ENCODE measurements at regions not wholly inside any gene's neighbourhood (a gene's known extent, or its start where the extent isn't known, plus 50 kb on each side); places are given as distances from the start of the nearest gene placed in this dataset.

DNA sequence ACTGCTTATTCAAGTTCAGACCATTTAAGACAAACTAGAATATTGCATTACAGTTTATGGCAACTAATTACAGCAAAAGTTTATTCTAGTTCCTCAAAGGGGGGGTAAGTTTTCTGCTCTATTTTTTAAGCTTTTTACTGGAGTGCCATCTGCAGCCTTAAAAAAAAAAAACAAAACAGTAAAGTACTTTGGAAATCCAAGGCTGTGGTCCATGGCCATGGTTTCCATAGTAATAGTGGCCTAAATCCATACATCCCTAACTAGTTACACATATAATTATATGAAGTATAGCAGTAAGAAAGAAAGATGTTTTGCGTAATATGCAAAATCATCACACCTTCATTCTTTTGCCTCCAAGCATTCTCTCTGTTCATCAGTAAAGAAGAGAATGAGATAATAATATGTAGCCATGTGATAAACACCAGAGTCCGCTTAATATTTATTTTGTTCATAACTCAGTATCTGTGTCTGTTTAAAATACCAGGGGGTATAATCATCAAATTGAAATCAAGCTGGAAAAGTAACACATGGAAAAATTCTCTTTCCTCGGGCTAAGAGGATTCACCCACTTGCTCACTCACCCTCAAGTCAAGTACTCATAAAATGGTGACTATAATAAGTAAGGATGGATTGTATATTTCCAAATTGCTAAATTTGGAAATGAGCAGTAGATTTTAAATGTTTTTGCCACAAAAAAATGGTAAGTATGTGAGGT lies 301.1 kb upstream of the RND3 start:
- Histone ChIP-seq H3K9ac (ENCODE audit: extremely low read depth, insufficient read length, low read length) (no peak overlapping the region), H3K9me3 (ENCODE audit: control insufficient read depth, low read depth, low read length) (no peaks in the 10 kb centered on the region), H4K91ac (ENCODE audit: insufficient read length, low read depth, low read length) (no peak overlapping the region), H3K4me2 (ENCODE audit: insufficient read depth, insufficient read length, low read length) (no peak overlapping the region), H3K79me1 (ENCODE audit: insufficient read depth, low read depth, low read length, poor library complexity, severe bottlenecking) (no peaks in the 10 kb centered on the region), H2AK5ac (ENCODE audit: insufficient read length, low read length) (no peak overlapping the region), H3K23me2 (ENCODE audit: insufficient read length, low read depth, low read length, poor library complexity, severe bottlenecking) (no peaks in the 10 kb centered on the region), H3K4me1 (ENCODE audit: insufficient read depth, low read length) (peaks cover 2% of the 10 kb centered on the region; the same call in 1 of the 2 replicates), H3K56ac (ENCODE audit: insufficient read length, low read depth, low read length) (no peak overlapping the region), H4K20me1 (ENCODE audit: control insufficient read depth, insufficient read depth, insufficient read length) (no peaks in the 10 kb centered on the region), H2BK5ac (ENCODE audit: insufficient read length, low read length) (no peak overlapping the region), H3K4ac (ENCODE audit: low read depth, low read length) (no peak overlapping the region), H3T11ph (ENCODE audit: low read length) (no peak overlapping the region), H4K5ac (ENCODE audit: insufficient read length, low read depth, low read length) (no peak overlapping the region), H3K27ac (ENCODE audit: insufficient read length, low read depth, low read length) (no peak overlapping the region), H2BK20ac (ENCODE audit: low read depth, low read length, poor library complexity, severe bottlenecking) (no peak overlapping the region), H2BK12ac (ENCODE audit: insufficient read length, low read depth, low read length) (no peak overlapping the region), H4K8ac (replicated peaks; ENCODE audit: insufficient read length, low read depth, low read length) (no peak overlapping the region), H3K23ac (ENCODE audit: insufficient read length, low read depth, low read length) (no peak overlapping the region), H2BK15ac (ENCODE audit: low read depth, low read length) (no peak overlapping the region), H3K18ac (ENCODE audit: insufficient read length, low read depth, low read length) (no peak overlapping the region), H3K79me2 (ENCODE audit: insufficient read depth, low read length) (no peaks in the 10 kb centered on the region), H2AFZ (ENCODE audit: low read length) (no peak overlapping the region), H3K27me3 (ENCODE audit: insufficient read depth, low read length) (no peaks in the 10 kb centered on the region), H3K14ac (ENCODE audit: insufficient read depth, low read length) (no peak overlapping the region), H2BK120ac (ENCODE audit: low read depth, low read length, poor library complexity, severe bottlenecking) (no peak overlapping the region)
- no CpG with 5 or more reads among the region's 3 CpGs for WGBS (ENCODE audit: extremely low coverage, insufficient read length, low lambda C conversion rate)
- Mint-ChIP-seq H3K9me3 (peaks cover 17 to 23% of the 10 kb centered on the region in 2 experiments; a peak in 4 of 5 replicates), H3K36me3 (ENCODE audit: insufficient read depth in 1 of 3, low read depth in 3 of 3) (peaks cover 11 to 19% (median 14%) of the 10 kb centered on the region in 3 experiments), H3K4me3 (no peak overlapping the region), H3K27ac (no peak overlapping the region), H3K27me3 (ENCODE audit: low read depth) (no peaks in the 10 kb centered on the region), H3K4me1 (peaks cover 3 to 6% of the 10 kb centered on the region in 2 experiments)
- TF ChIP-seq, protein P1, sequence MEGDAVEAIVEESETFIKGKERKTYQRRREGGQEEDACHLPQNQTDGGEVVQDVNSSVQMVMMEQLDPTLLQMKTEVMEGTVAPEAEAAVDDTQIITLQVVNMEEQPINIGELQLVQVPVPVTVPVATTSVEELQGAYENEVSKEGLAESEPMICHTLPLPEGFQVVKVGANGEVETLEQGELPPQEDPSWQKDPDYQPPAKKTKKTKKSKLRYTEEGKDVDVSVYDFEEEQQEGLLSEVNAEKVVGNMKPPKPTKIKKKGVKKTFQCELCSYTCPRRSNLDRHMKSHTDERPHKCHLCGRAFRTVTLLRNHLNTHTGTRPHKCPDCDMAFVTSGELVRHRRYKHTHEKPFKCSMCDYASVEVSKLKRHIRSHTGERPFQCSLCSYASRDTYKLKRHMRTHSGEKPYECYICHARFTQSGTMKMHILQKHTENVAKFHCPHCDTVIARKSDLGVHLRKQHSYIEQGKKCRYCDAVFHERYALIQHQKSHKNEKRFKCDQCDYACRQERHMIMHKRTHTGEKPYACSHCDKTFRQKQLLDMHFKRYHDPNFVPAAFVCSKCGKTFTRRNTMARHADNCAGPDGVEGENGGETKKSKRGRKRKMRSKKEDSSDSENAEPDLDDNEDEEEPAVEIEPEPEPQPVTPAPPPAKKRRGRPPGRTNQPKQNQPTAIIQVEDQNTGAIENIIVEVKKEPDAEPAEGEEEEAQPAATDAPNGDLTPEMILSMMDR (conservative IDR thresholded peaks at IDR 0.05), result no peak
- no peak for DNase-seq

Measured in H9 (cell line).